ENCODE measurements at regions not wholly inside any gene's neighbourhood (a gene's known extent, or its start where the extent isn't known, plus 50 kb on each side); places are given as distances from the start of the nearest gene placed in this dataset.
"Not testable (repeated sequence)": the region's sequence is repeated elsewhere in the genome, so short reads cannot be mapped to it uniquely, and the experiment has no call there.

GRCh38 chr11:115644856-115645255, 140.6 kb upstream of the CADM1 start:
- Histone ChIP-seq H3K4me3 (ENCODE audit: low read length) (no peak overlapping the region), H3K27ac (ENCODE audit: low read length) (no peak overlapping the region), H3K4me1 (ENCODE audit: insufficient read depth, low read length) (0 out of 2 replicates have a peak, but pooled peaks cover 2% of the 10 kb centered on the region), H3K27me3 (ENCODE audit: insufficient read depth, low read length) (peaks cover 5% of the 10 kb centered on the region; the same call in 1 of the 2 replicates), H3K9me3 (ENCODE audit: insufficient read depth, low read depth, low read length) (no peaks in the 10 kb centered on the region), H3K9ac (ENCODE audit: low read depth, low read length) (no peak overlapping the region), H3K36me3 (ENCODE audit: insufficient read depth, low read depth, low read length) (no peaks in the 10 kb centered on the region)

DNA sequence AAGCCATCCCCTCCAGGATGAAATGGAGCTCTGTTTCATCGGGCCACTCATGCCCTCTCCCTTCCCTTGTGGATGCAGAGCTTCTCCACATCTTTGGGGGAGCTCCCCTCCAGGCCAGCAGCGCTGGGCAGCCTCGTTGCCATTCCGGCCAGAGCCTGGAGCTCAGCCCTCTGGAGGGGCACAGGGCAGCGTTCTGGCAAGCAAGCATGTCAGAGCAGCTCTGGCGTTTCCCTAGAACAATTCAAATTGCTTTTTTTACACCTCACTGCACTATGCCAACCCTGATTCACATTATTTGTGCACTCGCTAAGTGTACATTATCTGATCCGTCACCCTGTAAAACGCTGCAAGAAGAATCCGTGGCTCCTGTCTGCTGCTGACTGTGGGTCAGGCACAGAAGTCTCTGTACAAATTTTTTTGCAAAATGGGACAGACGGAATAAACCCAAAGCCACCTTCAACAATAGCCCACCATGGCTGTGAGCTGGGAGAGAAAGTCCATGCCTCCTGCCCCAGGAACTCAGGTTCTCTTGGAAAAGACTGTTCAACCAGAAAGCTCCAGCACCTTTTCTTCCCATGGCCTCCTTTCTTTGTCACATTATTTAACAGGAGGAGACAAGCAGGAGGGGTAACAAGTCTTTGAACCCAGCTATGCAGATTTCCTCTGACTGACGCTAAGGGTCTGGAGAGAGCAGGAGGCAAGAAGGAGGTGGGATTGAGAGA, 139.5 kb upstream of the CADM1 start:
- Histone ChIP-seq H3K36me3 (ENCODE audit: insufficient read depth, low read depth, low read length) (no peaks in the 10 kb centered on the region), H3K9ac (ENCODE audit: low read depth, low read length) (no peak overlapping the region), H3K27me3 (ENCODE audit: insufficient read depth, low read length) (peaks cover 5% of the 10 kb centered on the region; the same call in 1 of the 2 replicates), H3K27ac (ENCODE audit: low read length) (no peak overlapping the region), H3K4me1 (ENCODE audit: insufficient read depth, low read length) (0 out of 2 replicates have a peak, but pooled peaks cover 2% of the 10 kb centered on the region), H3K9me3 (ENCODE audit: insufficient read depth, low read depth, low read length) (no peaks in the 10 kb centered on the region), H3K4me3 (ENCODE audit: low read length) (no peak overlapping the region)

GRCh38 chr11:115642660-115643059, 138.4 kb upstream of the CADM1 start:
- Histone ChIP-seq H3K27ac (ENCODE audit: low read length) (no peak overlapping the region), H3K27me3 (ENCODE audit: insufficient read depth, low read length) (peaks cover 5% of the 10 kb centered on the region; the same call in 1 of the 2 replicates), H3K4me3 (ENCODE audit: low read length) (no peak overlapping the region), H3K36me3 (ENCODE audit: insufficient read depth, low read depth, low read length) (no peaks in the 10 kb centered on the region), H3K9ac (ENCODE audit: low read depth, low read length) (no peak overlapping the region), H3K4me1 (ENCODE audit: insufficient read depth, low read length) (0 out of 2 replicates have a peak, but pooled peaks cover 2% of the 10 kb centered on the region), H3K9me3 (ENCODE audit: insufficient read depth, low read depth, low read length) (no peaks in the 10 kb centered on the region)

DNA sequence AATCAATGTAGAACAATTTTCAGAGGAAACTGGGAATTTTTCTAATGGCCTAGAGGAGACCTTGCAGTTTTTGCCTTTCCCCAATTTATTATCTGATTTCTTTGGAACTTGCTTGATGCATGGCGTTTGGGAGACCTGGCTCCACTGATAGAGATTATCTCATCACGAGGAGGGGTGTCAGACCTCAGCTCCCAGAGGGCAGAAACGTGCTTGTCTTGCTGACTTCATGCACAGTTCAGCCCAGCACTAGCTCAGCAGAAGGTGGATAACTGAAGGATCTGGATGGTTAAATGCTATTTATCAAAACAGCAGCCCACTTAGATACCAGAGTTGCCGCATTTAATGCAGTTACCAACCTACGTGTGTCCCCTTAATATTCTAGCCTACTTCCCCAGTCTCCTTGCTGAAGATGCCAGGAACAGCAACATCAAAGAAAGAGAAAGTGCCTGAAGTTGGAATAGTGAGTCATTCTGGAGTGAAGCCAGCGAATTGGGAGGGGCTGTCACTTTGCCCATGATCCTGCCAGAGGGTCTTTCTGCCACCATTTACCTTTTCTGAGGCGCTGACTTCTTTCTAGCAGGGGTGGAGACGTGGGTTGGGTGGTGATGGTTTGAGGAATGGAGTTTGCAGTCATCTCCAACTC, 133.5 kb upstream of the CADM1 start:
- Histone ChIP-seq H3K27ac (ENCODE audit: low read length) (no peak overlapping the region), H3K4me1 (ENCODE audit: insufficient read depth, low read length) (no peaks in the 10 kb centered on the region), H3K4me3 (ENCODE audit: low read length) (no peak overlapping the region), H3K9me3 (ENCODE audit: insufficient read depth, low read depth, low read length) (no peaks in the 10 kb centered on the region), H3K27me3 (ENCODE audit: insufficient read depth, low read length) (peaks cover 3% of the 10 kb centered on the region; the same call in 1 of the 2 replicates), H3K36me3 (ENCODE audit: insufficient read depth, low read depth, low read length) (no peaks in the 10 kb centered on the region), H3K9ac (ENCODE audit: low read depth, low read length) (no peak overlapping the region)

- H3K9ac ChIP-seq (ENCODE audit: low read depth, low read length): no peak overlapping the region
- no peaks in the 10 kb centered on the region for H3K9me3 ChIP-seq (ENCODE audit: insufficient read depth, low read depth, low read length)
- H3K27me3 ChIP-seq (ENCODE audit: insufficient read depth, low read length): no peaks in the 10 kb centered on the region
- no peak overlapping the region for H3K27ac ChIP-seq (ENCODE audit: low read length)
- H3K36me3 ChIP-seq (ENCODE audit: insufficient read depth, low read depth, low read length): no peaks in the 10 kb centered on the region
- H3K4me3 ChIP-seq (ENCODE audit: low read length): no peak overlapping the region
- no peaks in the 10 kb centered on the region for H3K4me1 ChIP-seq (ENCODE audit: insufficient read depth, low read length)
Measured at GRCh38 chr11:115636753-115637527, 132.7 kb upstream of the CADM1 start.

GRCh38 chr11:115633977-115634376, 129.8 kb upstream of the CADM1 start:
- H3K4me3 ChIP-seq (ENCODE audit: low read length); H3K27me3 ChIP-seq (ENCODE audit: insufficient read depth, low read length); H3K9ac ChIP-seq (ENCODE audit: low read depth, low read length); H3K9me3 ChIP-seq (ENCODE audit: insufficient read depth, low read depth, low read length); H3K4me1 ChIP-seq (ENCODE audit: insufficient read depth, low read length); H3K36me3 ChIP-seq (ENCODE audit: insufficient read depth, low read depth, low read length); H3K27ac ChIP-seq (ENCODE audit: low read length): not testable (repeated sequence)

- no peaks in the 10 kb centered on the region for H3K9me3 ChIP-seq (ENCODE audit: insufficient read depth, low read depth, low read length)
- no peak overlapping the region for H3K27ac ChIP-seq (ENCODE audit: low read length)
- H3K27me3 ChIP-seq (ENCODE audit: insufficient read depth, low read length): no peaks in the 10 kb centered on the region
- H3K9ac ChIP-seq (ENCODE audit: low read depth, low read length): no peak overlapping the region
- no peaks in the 10 kb centered on the region for H3K36me3 ChIP-seq (ENCODE audit: insufficient read depth, low read depth, low read length)
- no peak overlapping the region for H3K4me3 ChIP-seq (ENCODE audit: low read length)
- H3K4me1 ChIP-seq (ENCODE audit: insufficient read depth, low read length): peaks cover 8% of the 10 kb centered on the region; the same call in 1 of the 2 replicates
Measured at GRCh38 chr11:115632061-115632460, 127.8 kb upstream of the CADM1 start.

GRCh38 chr11:115631609-115632008, 127.4 kb upstream of the CADM1 start:
- no peaks in the 10 kb centered on the region for H3K27me3 ChIP-seq (ENCODE audit: insufficient read depth, low read length)
- no peak overlapping the region for H3K4me3 ChIP-seq (ENCODE audit: low read length)
- H3K36me3 ChIP-seq (ENCODE audit: insufficient read depth, low read depth, low read length): no peaks in the 10 kb centered on the region
- no peak overlapping the region for H3K9ac ChIP-seq (ENCODE audit: low read depth, low read length)
- no peak overlapping the region for H3K27ac ChIP-seq (ENCODE audit: low read length)
- no peaks in the 10 kb centered on the region for H3K9me3 ChIP-seq (ENCODE audit: insufficient read depth, low read depth, low read length)
- peaks cover 8% of the 10 kb centered on the region; the same call in 1 of the 2 replicates for H3K4me1 ChIP-seq (ENCODE audit: insufficient read depth, low read length)

GRCh38 chr11:115630214-115630613, 126.0 kb upstream of the CADM1 start:
- Histone ChIP-seq H3K9me3 (ENCODE audit: insufficient read depth, low read depth, low read length) (no peaks in the 10 kb centered on the region), H3K36me3 (ENCODE audit: insufficient read depth, low read depth, low read length) (no peaks in the 10 kb centered on the region), H3K4me3 (ENCODE audit: low read length) (no peak overlapping the region), H3K27ac (ENCODE audit: low read length) (no peak overlapping the region), H3K9ac (ENCODE audit: low read depth, low read length) (no peak overlapping the region; the same call in 1 of the 2 replicates), H3K4me1 (ENCODE audit: insufficient read depth, low read length) (peaks cover 8% of the 10 kb centered on the region; the same call in 1 of the 2 replicates), H3K27me3 (ENCODE audit: insufficient read depth, low read length) (no peaks in the 10 kb centered on the region)

DNA sequence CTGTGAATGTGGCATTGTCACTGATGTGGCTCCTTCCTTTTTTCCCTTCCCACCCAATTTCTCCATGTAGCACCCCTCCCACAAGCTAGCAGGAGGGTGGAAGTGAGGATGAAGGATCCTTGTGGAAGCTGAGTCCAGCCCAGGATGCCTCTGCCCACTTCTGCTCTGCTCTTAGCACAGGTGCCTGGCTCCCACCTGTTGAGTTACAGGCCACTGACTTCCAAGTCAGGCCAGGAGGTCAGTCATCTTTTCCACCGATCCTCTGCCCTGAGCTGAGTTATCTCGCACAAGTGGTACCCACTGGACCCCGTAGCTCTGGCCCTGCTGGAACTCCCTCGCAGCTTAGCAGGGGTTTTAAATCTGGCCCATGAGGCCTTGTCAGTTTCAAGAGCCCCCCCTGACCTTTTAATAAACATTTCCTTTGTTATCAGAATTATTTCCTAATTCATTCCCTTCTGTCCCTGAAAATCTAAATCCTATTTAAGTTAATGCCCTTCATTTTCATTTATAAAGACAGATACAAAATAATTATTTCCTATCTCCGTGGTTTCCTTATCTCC, 125.3 kb upstream of the CADM1 start:
- Histone ChIP-seq H3K36me3 (ENCODE audit: insufficient read depth, low read depth, low read length) (no peaks in the 10 kb centered on the region), H3K9ac (ENCODE audit: low read depth, low read length) (no peak overlapping the region), H3K27me3 (ENCODE audit: insufficient read depth, low read length) (no peaks in the 10 kb centered on the region), H3K4me1 (ENCODE audit: insufficient read depth, low read length) (peaks cover 8% of the 10 kb centered on the region; the same call in 1 of the 2 replicates), H3K9me3 (ENCODE audit: insufficient read depth, low read depth, low read length) (no peaks in the 10 kb centered on the region), H3K4me3 (ENCODE audit: low read length) (no peak overlapping the region), H3K27ac (ENCODE audit: low read length) (no peak overlapping the region)

GRCh38 chr11:115627666-115628460, 123.6 kb upstream of the CADM1 start:
- Histone ChIP-seq H3K27ac (ENCODE audit: low read length) (no peak overlapping the region), H3K9ac (ENCODE audit: low read depth, low read length) (no peak overlapping the region), H3K27me3 (ENCODE audit: insufficient read depth, low read length) (no peaks in the 10 kb centered on the region), H3K4me3 (ENCODE audit: low read length) (no peak overlapping the region), H3K4me1 (ENCODE audit: insufficient read depth, low read length) (peaks cover 8% of the 10 kb centered on the region; the same call in 1 of the 2 replicates), H3K36me3 (ENCODE audit: insufficient read depth, low read depth, low read length) (no peaks in the 10 kb centered on the region), H3K9me3 (ENCODE audit: insufficient read depth, low read depth, low read length) (no peaks in the 10 kb centered on the region)

Measured in iPS-20b (cell line).